ENCODE measurements at regions not wholly inside any gene's neighbourhood (a gene's known extent, or its start where the extent isn't known, plus 50 kb on each side); places are given as distances from the start of the nearest gene placed in this dataset.
A peak's percentile ranks its signal among the peaks of the same experiment; 100 is the strongest.

DNA sequence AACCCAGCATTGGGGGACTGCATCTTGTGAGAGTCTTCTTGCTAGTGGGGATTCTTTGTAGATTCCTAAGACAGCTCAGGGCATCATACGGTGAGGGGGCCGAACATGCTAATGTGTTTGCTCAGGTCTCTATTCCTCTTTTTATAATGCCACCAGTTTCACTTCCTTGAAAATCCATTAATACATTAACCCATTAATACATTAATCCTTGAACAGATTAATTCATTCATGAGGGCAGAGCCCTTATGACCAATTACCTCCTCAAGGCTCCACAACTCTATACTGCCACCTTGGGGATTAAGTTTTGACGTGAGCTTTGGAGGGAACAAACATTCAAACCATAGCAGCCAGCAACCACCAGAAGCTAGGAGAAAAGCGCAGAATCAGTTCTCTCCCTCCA lies 67.2 kb upstream of the POT1 start:
- Histone ChIP-seq H3K9ac (ENCODE audit: insufficient read depth, low read length) (no peak overlapping the region), H3K27ac (ENCODE audit: insufficient read depth, low read length) (no peak overlapping the region), H3K9me3 (ENCODE audit: control insufficient read depth, insufficient read depth, low read depth, low read length) (no peaks in the 10 kb centered on the region), H3K4me1 (ENCODE audit: control insufficient read depth, extremely low read depth, insufficient read depth, low read length) (no peaks in the 10 kb centered on the region), H3K4me2 (ENCODE audit: extremely low read depth, insufficient read depth, low read length) (no peak overlapping the region), H4K20me1 (ENCODE audit: control insufficient read depth, extremely low read depth, insufficient read depth, low read length) (no peaks in the 10 kb centered on the region), H3K27me3 (ENCODE audit: control insufficient read depth, insufficient read depth, low read length) (no peaks in the 10 kb centered on the region), H3K4me3 (replicated peaks in 1 of 4; ENCODE audit: control extremely low read depth in 1 of 4, insufficient read depth in 1 of 4, low read depth in 3 of 4, low read length in 4 of 4) (no peak overlapping the region), H2AFZ (ENCODE audit: low read length) (no peak overlapping the region), H3K79me2 (ENCODE audit: control insufficient read depth, insufficient read depth, low read length) (no peaks in the 10 kb centered on the region), H3K36me3 (ENCODE audit: control insufficient read depth, insufficient read depth, low read length) (no peaks in the 10 kb centered on the region)
- peak; percentile 14 to 33 for DNase-seq (ENCODE audit: low read depth in 2 of 2)
- TF ChIP-seq, protein P1, sequence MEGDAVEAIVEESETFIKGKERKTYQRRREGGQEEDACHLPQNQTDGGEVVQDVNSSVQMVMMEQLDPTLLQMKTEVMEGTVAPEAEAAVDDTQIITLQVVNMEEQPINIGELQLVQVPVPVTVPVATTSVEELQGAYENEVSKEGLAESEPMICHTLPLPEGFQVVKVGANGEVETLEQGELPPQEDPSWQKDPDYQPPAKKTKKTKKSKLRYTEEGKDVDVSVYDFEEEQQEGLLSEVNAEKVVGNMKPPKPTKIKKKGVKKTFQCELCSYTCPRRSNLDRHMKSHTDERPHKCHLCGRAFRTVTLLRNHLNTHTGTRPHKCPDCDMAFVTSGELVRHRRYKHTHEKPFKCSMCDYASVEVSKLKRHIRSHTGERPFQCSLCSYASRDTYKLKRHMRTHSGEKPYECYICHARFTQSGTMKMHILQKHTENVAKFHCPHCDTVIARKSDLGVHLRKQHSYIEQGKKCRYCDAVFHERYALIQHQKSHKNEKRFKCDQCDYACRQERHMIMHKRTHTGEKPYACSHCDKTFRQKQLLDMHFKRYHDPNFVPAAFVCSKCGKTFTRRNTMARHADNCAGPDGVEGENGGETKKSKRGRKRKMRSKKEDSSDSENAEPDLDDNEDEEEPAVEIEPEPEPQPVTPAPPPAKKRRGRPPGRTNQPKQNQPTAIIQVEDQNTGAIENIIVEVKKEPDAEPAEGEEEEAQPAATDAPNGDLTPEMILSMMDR (conservative IDR thresholded peaks at IDR 0.05 in 1 of 2, IDR thresholded peaks at IDR 0.05 in 1 of 2; ENCODE audit: low read depth in 1 of 2, low read length in 2 of 2) = peak in 1 of 2 donors; percentile 26
- TF ChIP-seq EZH2 (IDR thresholded peaks at IDR 0.05; ENCODE audit: low read length, missing control alignments) = no peak

DNA sequence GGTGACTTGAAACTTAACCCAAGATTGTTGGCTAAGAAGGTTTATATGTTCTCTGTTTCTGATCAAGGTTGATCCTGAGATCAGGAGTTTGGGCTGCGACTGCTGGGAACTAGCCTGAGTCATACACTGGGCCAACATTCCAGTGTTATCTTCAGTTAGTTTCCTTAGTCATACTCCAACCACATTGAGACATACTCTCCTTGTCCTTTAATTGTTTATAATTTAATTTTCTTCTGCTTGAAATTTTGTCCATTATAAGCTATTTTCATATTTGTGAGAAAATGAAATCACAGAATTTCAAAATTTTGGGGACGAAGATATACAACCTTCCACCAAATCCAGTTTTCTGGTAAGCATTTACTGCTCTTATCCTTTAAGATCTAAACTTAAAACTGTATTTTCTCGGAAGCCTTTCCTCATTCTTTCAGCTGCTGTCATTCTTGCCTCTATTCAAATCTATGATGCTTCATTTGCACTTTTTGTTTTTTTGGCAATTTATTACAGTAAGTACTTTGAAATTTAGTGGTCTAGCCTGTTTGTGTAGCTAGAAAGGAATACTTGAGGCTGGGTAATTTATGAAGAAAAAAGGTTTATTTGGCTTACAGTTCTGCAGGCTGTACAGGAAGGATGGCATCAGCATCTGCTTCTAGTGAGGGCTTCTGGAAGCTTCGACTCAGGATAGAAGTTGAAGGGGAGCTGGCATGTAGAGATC lies 63.4 kb upstream of the POT1 start:
- Histone ChIP-seq H3K36me3 (ENCODE audit: control insufficient read depth, insufficient read depth, low read length) (no peaks in the 10 kb centered on the region), H3K4me3 (replicated peaks in 1 of 4; ENCODE audit: control extremely low read depth in 1 of 4, insufficient read depth in 1 of 4, low read depth in 3 of 4, low read length in 4 of 4) (peak overlapping the region in 2 of 4 experiments; percentile 14 to 54), H3K9ac (ENCODE audit: insufficient read depth, low read length) (no peak overlapping the region), H4K20me1 (ENCODE audit: control insufficient read depth, extremely low read depth, insufficient read depth, low read length) (no peaks in the 10 kb centered on the region), H3K4me2 (ENCODE audit: extremely low read depth, insufficient read depth, low read length) (no peak overlapping the region), H3K27ac (ENCODE audit: insufficient read depth, low read length) (no peak overlapping the region), H3K4me1 (ENCODE audit: control insufficient read depth, extremely low read depth, insufficient read depth, low read length) (no peaks in the 10 kb centered on the region), H3K9me3 (ENCODE audit: control insufficient read depth, insufficient read depth, low read depth, low read length) (no peaks in the 10 kb centered on the region), H3K27me3 (ENCODE audit: control insufficient read depth, insufficient read depth, low read length) (no peaks in the 10 kb centered on the region), H3K79me2 (ENCODE audit: control insufficient read depth, insufficient read depth, low read length) (no peaks in the 10 kb centered on the region), H2AFZ (ENCODE audit: low read length) (no peak overlapping the region)
- no peak for TF ChIP-seq EZH2 (IDR thresholded peaks at IDR 0.05; ENCODE audit: low read length, missing control alignments)
- TF ChIP-seq, protein P1 (conservative IDR thresholded peaks at IDR 0.05 in 1 of 2, IDR thresholded peaks at IDR 0.05 in 1 of 2; ENCODE audit: low read depth in 1 of 2, low read length in 2 of 2) = no peak
- DNase-seq (ENCODE audit: low read depth in 2 of 2) = peak; percentile 86 to 95

DNA sequence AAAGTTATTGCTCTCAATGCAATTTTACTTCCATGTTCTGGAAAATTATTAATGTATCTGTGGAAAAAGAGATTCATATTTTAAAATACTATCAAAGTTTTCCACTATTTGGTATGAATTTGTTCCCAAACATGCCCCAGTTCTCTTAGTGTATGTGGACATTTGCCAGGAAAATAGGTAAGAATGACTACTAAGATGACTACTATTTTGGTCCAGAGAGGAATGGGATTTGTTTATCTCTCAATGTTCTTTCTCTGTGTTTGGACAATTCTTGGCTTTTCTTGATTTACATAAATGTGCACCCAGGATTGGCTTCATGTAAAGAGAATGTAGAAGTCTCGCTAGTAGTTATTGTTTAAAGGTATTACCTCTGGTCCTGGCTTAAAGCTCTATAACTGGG lies 60.3 kb upstream of the POT1 start:
- Histone ChIP-seq H3K36me3 (ENCODE audit: control insufficient read depth, insufficient read depth, low read length) (no peaks in the 10 kb centered on the region), H3K27me3 (ENCODE audit: control insufficient read depth, insufficient read depth, low read length) (no peaks in the 10 kb centered on the region), H3K4me2 (ENCODE audit: extremely low read depth, insufficient read depth, low read length) (no peak overlapping the region), H3K79me2 (ENCODE audit: control insufficient read depth, insufficient read depth, low read length) (no peaks in the 10 kb centered on the region), H3K4me1 (ENCODE audit: control insufficient read depth, extremely low read depth, insufficient read depth, low read length) (no peaks in the 10 kb centered on the region), H3K4me3 (replicated peaks in 1 of 4; ENCODE audit: control extremely low read depth in 1 of 4, insufficient read depth in 1 of 4, low read depth in 3 of 4, low read length in 4 of 4) (no peak overlapping the region), H3K27ac (ENCODE audit: insufficient read depth, low read length) (no peak overlapping the region), H4K20me1 (ENCODE audit: control insufficient read depth, extremely low read depth, insufficient read depth, low read length) (no peaks in the 10 kb centered on the region), H3K9ac (ENCODE audit: insufficient read depth, low read length) (no peak overlapping the region), H3K9me3 (ENCODE audit: control insufficient read depth, insufficient read depth, low read depth, low read length) (no peaks in the 10 kb centered on the region), H2AFZ (ENCODE audit: low read length) (no peak overlapping the region)
- TF ChIP-seq, protein P1 (conservative IDR thresholded peaks at IDR 0.05 in 1 of 2, IDR thresholded peaks at IDR 0.05 in 1 of 2; ENCODE audit: low read depth in 1 of 2, low read length in 2 of 2) = no peak
- TF ChIP-seq EZH2 (IDR thresholded peaks at IDR 0.05; ENCODE audit: low read length, missing control alignments) = no peak
- DNase-seq (ENCODE audit: low read depth in 2 of 2) = peak in 1 of 2 donors; percentile 56

All from fibroblast of lung (primary cell).